HL-60/S4 treated with phorbol 12-myristate 13-acetate at 8.2 ng/mL for 4 days and 3 days (cell line): ENCODE measurements at regions not wholly inside any gene's neighbourhood (a gene's known extent, or its start where the extent isn't known, plus 50 kb on each side); places are given as distances from the start of the nearest gene placed in this dataset.

Source experiments
- in situ Hi-C: fragments of 300-500 bp; cut with MboI; formaldehyde crosslinking; loops from 2 replicates; pipeline ENCODE4 v1.15.0; 2022; ENCODE audit warnings: low sequenced_read_pairs

- in situ Hi-C loops: no loop called here
Measured at GRCh38 chr21:14736162-14736561, 190.0 kb upstream of the SAMSN1 start.

GRCh38 chr21:14734833-14735232, 188.7 kb upstream of the SAMSN1 start:
- in situ Hi-C loops: no loop called here

GRCh38 chr21:14734191-14734590, 188.1 kb upstream of the SAMSN1 start:
- in situ Hi-C loops: no loop called here

GRCh38 chr21:14725219-14725618, 179.1 kb upstream of the SAMSN1 start:
- in situ Hi-C loops: no loop called here

GRCh38 chr21:14722841-14723483, 176.8 kb upstream of the SAMSN1 start:
- in situ Hi-C loops: no loop called here

- in situ Hi-C loops: no loop called here
Measured at GRCh38 chr21:14720237-14720636, 174.1 kb upstream of the SAMSN1 start.

- in situ Hi-C loops: no loop called here
Measured at GRCh38 chr21:14718951-14719350, 172.8 kb upstream of the SAMSN1 start.

- in situ Hi-C loops: no loop called here
Measured at GRCh38 chr21:14716761-14717396, 170.8 kb upstream of the SAMSN1 start.

- in situ Hi-C loops: no loop called here
Measured at GRCh38 chr21:14713109-14713508, 167.0 kb upstream of the SAMSN1 start.

- in situ Hi-C loops: no loop called here
Measured at GRCh38 chr21:14712121-14712715, 166.1 kb upstream of the SAMSN1 start.

- in situ Hi-C loops: no loop called here
Measured at GRCh38 chr21:14711287-14711686, 165.2 kb upstream of the SAMSN1 start.

- in situ Hi-C loops: no loop called here
Measured at GRCh38 chr21:14707511-14708020, 161.5 kb upstream of the SAMSN1 start.

GRCh38 chr21:14706712-14707510, 160.8 kb upstream of the SAMSN1 start:
- in situ Hi-C loops: no loop called here

- in situ Hi-C loops: loop anchor here (25.0 kb wide), 1 partner anchor 187 kb away; no protein-coding TSS in a partner anchor
Measured at GRCh38 chr21:14699433-14700407, 153.6 kb upstream of the SAMSN1 start.

- in situ Hi-C loops: loop anchor here (25.0 kb wide), 1 partner anchor 185 kb away; no protein-coding TSS in a partner anchor
Measured at GRCh38 chr21:14697769-14698168, 151.7 kb upstream of the SAMSN1 start.

- in situ Hi-C loops: loop anchor here (25.0 kb wide), 1 partner anchor 183 kb away; no protein-coding TSS in a partner anchor
Measured at GRCh38 chr21:14694817-14695216, 148.7 kb upstream of the SAMSN1 start.

GRCh38 chr21:14693997-14694396, 147.9 kb upstream of the SAMSN1 start:
- in situ Hi-C loops: loop anchor here (25.0 kb wide), 1 partner anchor 182 kb away; no protein-coding TSS in a partner anchor

GRCh38 chr21:14691914-14692313, 145.8 kb upstream of the SAMSN1 start:
- in situ Hi-C loops: loop anchor here (25.0 kb wide), 1 partner anchor 180 kb away; no protein-coding TSS in a partner anchor

GRCh38 chr21:14690886-14691285, 144.8 kb upstream of the SAMSN1 start:
- in situ Hi-C loops: loop anchor here (25.0 kb wide), 1 partner anchor 179 kb away; no protein-coding TSS in a partner anchor

- in situ Hi-C loops: loop anchor here (25.0 kb wide), 1 partner anchor 177 kb away; no protein-coding TSS in a partner anchor
Measured at GRCh38 chr21:14688936-14689335, 142.8 kb upstream of the SAMSN1 start.
